ENCODE measurements at regions not wholly inside any gene's neighbourhood (a gene's known extent, or its start where the extent isn't known, plus 50 kb on each side); places are given as distances from the start of the nearest gene placed in this dataset.

DNA sequence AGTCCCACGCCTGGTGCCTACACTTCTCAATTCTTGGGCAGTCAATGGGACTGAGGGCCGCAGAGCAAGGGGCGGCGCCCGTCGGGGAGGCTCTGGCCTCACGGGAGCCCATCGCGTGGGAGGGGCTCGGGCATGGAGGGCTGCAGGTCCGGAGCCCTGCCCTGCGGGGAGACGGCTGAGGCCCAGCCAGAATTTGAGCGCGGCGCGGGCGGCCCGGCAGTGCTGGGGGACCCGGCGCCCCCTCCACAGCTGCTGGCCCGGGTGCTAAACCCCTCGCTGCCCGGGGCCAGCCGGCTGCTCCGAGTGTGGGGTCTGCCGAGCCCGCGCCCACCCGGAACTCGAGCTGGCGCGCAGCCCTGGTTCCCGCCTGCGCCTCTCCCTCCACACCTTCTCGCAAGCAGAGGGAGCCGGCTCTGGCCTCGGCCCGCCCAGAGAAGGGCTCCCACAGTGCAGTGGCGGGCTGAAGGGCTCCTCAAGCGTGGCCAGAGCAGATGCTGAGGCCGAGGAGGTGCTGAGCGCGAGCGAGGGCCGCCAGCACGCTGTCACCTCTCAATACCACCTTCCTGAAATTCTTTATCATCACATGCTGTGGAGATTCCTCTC, 58.5 kb downstream of the BAK1 start:
- no peak overlapping the region for H3K4me3 ChIP-seq (replicated peaks; ENCODE audit: low read depth, low read length)
- TF ChIP-seq, protein P1, sequence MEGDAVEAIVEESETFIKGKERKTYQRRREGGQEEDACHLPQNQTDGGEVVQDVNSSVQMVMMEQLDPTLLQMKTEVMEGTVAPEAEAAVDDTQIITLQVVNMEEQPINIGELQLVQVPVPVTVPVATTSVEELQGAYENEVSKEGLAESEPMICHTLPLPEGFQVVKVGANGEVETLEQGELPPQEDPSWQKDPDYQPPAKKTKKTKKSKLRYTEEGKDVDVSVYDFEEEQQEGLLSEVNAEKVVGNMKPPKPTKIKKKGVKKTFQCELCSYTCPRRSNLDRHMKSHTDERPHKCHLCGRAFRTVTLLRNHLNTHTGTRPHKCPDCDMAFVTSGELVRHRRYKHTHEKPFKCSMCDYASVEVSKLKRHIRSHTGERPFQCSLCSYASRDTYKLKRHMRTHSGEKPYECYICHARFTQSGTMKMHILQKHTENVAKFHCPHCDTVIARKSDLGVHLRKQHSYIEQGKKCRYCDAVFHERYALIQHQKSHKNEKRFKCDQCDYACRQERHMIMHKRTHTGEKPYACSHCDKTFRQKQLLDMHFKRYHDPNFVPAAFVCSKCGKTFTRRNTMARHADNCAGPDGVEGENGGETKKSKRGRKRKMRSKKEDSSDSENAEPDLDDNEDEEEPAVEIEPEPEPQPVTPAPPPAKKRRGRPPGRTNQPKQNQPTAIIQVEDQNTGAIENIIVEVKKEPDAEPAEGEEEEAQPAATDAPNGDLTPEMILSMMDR (IDR thresholded peaks at IDR 0.05; ENCODE audit: insufficient read depth, low read length, poor library complexity, severe bottlenecking): no peak
- DNase-seq (ENCODE audit: extremely low read depth, insufficient read length): no peak
- H3K36me3 ChIP-seq (ENCODE audit: control insufficient read depth, insufficient read depth, low read length): no peaks in the 10 kb centered on the region
- H3K27me3 ChIP-seq (replicated peaks; ENCODE audit: control insufficient read depth, insufficient read depth, low read length): no peaks in the 10 kb centered on the region
